ENCODE measurements at regions not wholly inside any gene's neighbourhood (a gene's known extent, or its start where the extent isn't known, plus 50 kb on each side); places are given as distances from the start of the nearest gene placed in this dataset.
A peak's percentile ranks its signal among the peaks of the same experiment; 100 is the strongest.

- in situ Hi-C loops (cut with HindIII; ENCODE audit: low pct_unique_long_range_greater_than_20kb, low sequenced_read_pairs): no loop called here
- DNase-seq (ENCODE audit: low read depth, low spot score): no peak
Observed at GRCh38 chr3:144244662-144245061, 273.0 kb downstream of the DIPK2A start.

- in situ Hi-C loops (cut with HindIII; ENCODE audit: low pct_unique_long_range_greater_than_20kb, low sequenced_read_pairs): no loop called here
- DNase-seq (ENCODE audit: low read depth, low spot score): no peak
Observed at GRCh38 chr3:144252896-144253295, 281.3 kb downstream of the DIPK2A start.

- in situ Hi-C loops (cut with HindIII; ENCODE audit: low pct_unique_long_range_greater_than_20kb, low sequenced_read_pairs): no loop called here
Observed at GRCh38 chr3:144257381-144257780, 285.8 kb downstream of the DIPK2A start.

GRCh38 chr3:144259267-144259666 is 287.6 kb downstream of the DIPK2A start:
- DNase-seq (ENCODE audit: low read depth, low spot score): no peak
- in situ Hi-C loops (cut with HindIII; ENCODE audit: low pct_unique_long_range_greater_than_20kb, low sequenced_read_pairs): no loop called here

More at GRCh38 chr3:144257381-144257780, 285.8 kb downstream of the DIPK2A start:
- DNase-seq (ENCODE audit: low read depth, low spot score): no peak

GRCh38 chr3:144263706-144264105 is 292.1 kb downstream of the DIPK2A start:
- in situ Hi-C loops (cut with HindIII; ENCODE audit: low pct_unique_long_range_greater_than_20kb, low sequenced_read_pairs): no loop called here
- DNase-seq (ENCODE audit: low read depth, low spot score): no peak

GRCh38 chr3:144264350-144264749 is 292.7 kb downstream of the DIPK2A start:
- no peak for DNase-seq (ENCODE audit: low read depth, low spot score)
- in situ Hi-C loops (cut with HindIII; ENCODE audit: low pct_unique_long_range_greater_than_20kb, low sequenced_read_pairs): no loop called here

GRCh38 chr3:144264794-144265193 is 293.2 kb downstream of the DIPK2A start:
- in situ Hi-C loops (cut with HindIII; ENCODE audit: low pct_unique_long_range_greater_than_20kb, low sequenced_read_pairs): no loop called here

GRCh38 chr3:144265542-144266100 is 294.0 kb downstream of the DIPK2A start:
- in situ Hi-C loops (cut with HindIII; ENCODE audit: low pct_unique_long_range_greater_than_20kb, low sequenced_read_pairs): no loop called here
- DNase-seq (ENCODE audit: low read depth, low spot score): no peak

More at GRCh38 chr3:144264794-144265193, 293.2 kb downstream of the DIPK2A start:
- DNase-seq (ENCODE audit: low read depth, low spot score): no peak

GRCh38 chr3:144270100-144270499 is 298.5 kb downstream of the DIPK2A start:
- no peak for DNase-seq (ENCODE audit: low read depth, low spot score)
- in situ Hi-C loops (cut with HindIII; ENCODE audit: low pct_unique_long_range_greater_than_20kb, low sequenced_read_pairs): no loop called here

GRCh38 chr3:144272680-144273079 is 301.1 kb downstream of the DIPK2A start:
- no peak for DNase-seq (ENCODE audit: low read depth, low spot score)
- in situ Hi-C loops (cut with HindIII; ENCODE audit: low pct_unique_long_range_greater_than_20kb, low sequenced_read_pairs): no loop called here

GRCh38 chr3:144273601-144274000 is 302.0 kb downstream of the DIPK2A start:
- no peak for DNase-seq (ENCODE audit: low read depth, low spot score)
- in situ Hi-C loops (cut with HindIII; ENCODE audit: low pct_unique_long_range_greater_than_20kb, low sequenced_read_pairs): no loop called here

GRCh38 chr3:144275005-144275404 is 303.4 kb downstream of the DIPK2A start:
- DNase-seq (ENCODE audit: low read depth, low spot score): no peak
- in situ Hi-C loops (cut with HindIII; ENCODE audit: low pct_unique_long_range_greater_than_20kb, low sequenced_read_pairs): no loop called here

- in situ Hi-C loops (cut with HindIII; ENCODE audit: low pct_unique_long_range_greater_than_20kb, low sequenced_read_pairs): no loop called here
Observed at GRCh38 chr3:144282313-144282712, 310.7 kb downstream of the DIPK2A start.

GRCh38 chr3:144286235-144286910 is 314.8 kb downstream of the DIPK2A start:
- DNase-seq (ENCODE audit: low read depth, low spot score): no peak
- in situ Hi-C loops (cut with HindIII; ENCODE audit: low pct_unique_long_range_greater_than_20kb, low sequenced_read_pairs): no loop called here

More at GRCh38 chr3:144282313-144282712, 310.7 kb downstream of the DIPK2A start:
- DNase-seq (ENCODE audit: low read depth, low spot score): no peak

GRCh38 chr3:144287001-144287400 is 315.4 kb downstream of the DIPK2A start:
- DNase-seq (ENCODE audit: low read depth, low spot score): peak; percentile 26
- in situ Hi-C loops (cut with HindIII; ENCODE audit: low pct_unique_long_range_greater_than_20kb, low sequenced_read_pairs): no loop called here

- DNase-seq (ENCODE audit: low read depth, low spot score): no peak
- in situ Hi-C loops (cut with HindIII; ENCODE audit: low pct_unique_long_range_greater_than_20kb, low sequenced_read_pairs): no loop called here
Observed at GRCh38 chr3:144289057-144289456, 317.4 kb downstream of the DIPK2A start.

GRCh38 chr3:144294659-144295538 is 323.3 kb downstream of the DIPK2A start:
- in situ Hi-C loops (cut with HindIII; ENCODE audit: low pct_unique_long_range_greater_than_20kb, low sequenced_read_pairs): no loop called here
- no peak for DNase-seq (ENCODE audit: low read depth, low spot score)

- in situ Hi-C loops (cut with HindIII; ENCODE audit: low pct_unique_long_range_greater_than_20kb, low sequenced_read_pairs): no loop called here
- no peak for DNase-seq (ENCODE audit: low read depth, low spot score)
Observed at GRCh38 chr3:144295613-144296012, 324.0 kb downstream of the DIPK2A start.
